Uterus (tissue), 3 donors: ENCODE measurements at regions not wholly inside any gene's neighbourhood (a gene's known extent, or its start where the extent isn't known, plus 50 kb on each side); places are given as distances from the start of the nearest gene placed in this dataset.

ENCODE experiments used
- DNase-seq, 2 donors: peaks; one replicate each; pipeline ENCODE4 v3.0.0-alpha.2; 2019 to 2020
- H3K27ac ChIP-seq, 2 donors: fragments of 200-600 bp; sonication (generic); 1 replicate in 1 of 2; 2 replicates in 1 of 2; pipeline ENCODE4 v1.5.1; 2016 to 2018
- H3K27me3 ChIP-seq, 2 donors: fragments of 200-600 bp; sonication (generic); one replicate each; pipeline ENCODE4 v1.5.1; 2018 to 2019; ENCODE audit warnings: control low read depth in 1 of 2
- H3K36me3 ChIP-seq, 2 donors: fragments of 200-600 bp; sonication (generic); one replicate each; pipeline ENCODE4 v1.5.1; 2019; ENCODE audit warnings: control low read depth in 1 of 2
- H3K4me1 ChIP-seq, 2 donors: fragments of 200-600 bp; sonication (generic); one replicate each; pipeline ENCODE4 v1.5.1; 2018 to 2019; ENCODE audit warnings: control low read depth in 1 of 2
- H3K4me3 ChIP-seq, 2 donors: fragments of 200-600 bp; sonication (generic); 1 replicate in 1 of 2; 2 replicates in 1 of 2; pipeline ENCODE4 v1.5.1; 2018 to 2019; ENCODE audit warnings: mild to moderate bottlenecking in 1 of 2
- H3K9me3 ChIP-seq, 2 donors: fragments of 200-600 bp; sonication (generic); one replicate each; pipeline ENCODE4 v1.5.1; 2019; ENCODE audit warnings: control low read depth in 1 of 2
- CTCF ChIP-seq, 4 experiments: fragments of 200-600 bp in 2 of 4; fragments of 450-650 bp in 2 of 4; sonication (generic) in 2 of 4; IDR thresholded peaks; one replicate each; pipeline ENCODE4 v1.5.1; 2016 to 2019; ENCODE audit warnings: antibody characterized with exemption in 4 of 4, mild to moderate bottlenecking in 2 of 4, moderate library complexity in 1 of 4
- POLR2A ChIP-seq, 2 donors: fragments of 450-650 bp; IDR thresholded peaks; one replicate each; pipeline ENCODE4 v1.6.1; 2016; ENCODE audit warnings: antibody characterized with exemption in 2 of 2, mild to moderate bottlenecking in 1 of 2, moderate library complexity in 1 of 2
- intact Hi-C: fragments of 100-400 bp; cut with DNase I; formaldehyde crosslinking; loops from one replicate; pipeline ENCODE4 v1.15.1; 2023; ENCODE audit warnings: low total_unique reads
- donor health status: DM: yes; HTN: yes; CAD: no.

GRCh38 chr5:77855369-77855768 lies 79.2 kb upstream of the TBCA start:
- H3K4me3 ChIP-seq, result no peak overlapping the region
- no peaks in the 10 kb centered on the region for H3K36me3 ChIP-seq
- no peaks in the 10 kb centered on the region for H3K4me1 ChIP-seq
- no peak for DNase-seq
- intact Hi-C loops, result no loop called here
- H3K9me3 ChIP-seq, result no peaks in the 10 kb centered on the region
- peaks cover 0 to 12% of the 10 kb centered on the region in 2 donors for H3K27me3 ChIP-seq
- no peak for TF ChIP-seq POLR2A (IDR thresholded peaks at IDR 0.05)
- TF ChIP-seq CTCF (IDR thresholded peaks at IDR 0.05), result no peak
- H3K27ac ChIP-seq, result no peak overlapping the region

GRCh38 chr5:77853353-77853907 lies 77.3 kb upstream of the TBCA start:
- Histone ChIP-seq H3K4me1 (no peaks in the 10 kb centered on the region), H3K4me3 (no peak overlapping the region), H3K27ac (no peak overlapping the region), H3K27me3 (peaks cover 0 to 12% of the 10 kb centered on the region in 2 donors), H3K9me3 (no peaks in the 10 kb centered on the region), H3K36me3 (no peaks in the 10 kb centered on the region)
- intact Hi-C loops, result no loop called here
- DNase-seq, result no peak
- TF ChIP-seq POLR2A (IDR thresholded peaks at IDR 0.05), result no peak
- no peak for TF ChIP-seq CTCF (IDR thresholded peaks at IDR 0.05)

- Histone ChIP-seq H3K36me3 (no peaks in the 10 kb centered on the region), H3K4me3 (peak overlapping the region; percentile 9 to 36), H3K27ac (no peak overlapping the region), H3K4me1 (no peaks in the 10 kb centered on the region), H3K9me3 (no peaks in the 10 kb centered on the region), H3K27me3 (peaks cover 0 to 12% of the 10 kb centered on the region in 2 donors)
- DNase-seq, result peak in 1 of 2 donors; percentile 37
- intact Hi-C loops, result no loop called here
- no peak for TF ChIP-seq CTCF (IDR thresholded peaks at IDR 0.05)
- TF ChIP-seq POLR2A (IDR thresholded peaks at IDR 0.05), result no peak
Observed at GRCh38 chr5:77852514-77853352, 76.6 kb upstream of the TBCA start.

GRCh38 chr5:77852068-77852513 lies 76.0 kb upstream of the TBCA start:
- DNase-seq, result no peak
- no peak overlapping the region for H3K27ac ChIP-seq
- no peaks in the 10 kb centered on the region for H3K9me3 ChIP-seq
- intact Hi-C loops, result no loop called here
- no peak for TF ChIP-seq POLR2A (IDR thresholded peaks at IDR 0.05)
- no peak for TF ChIP-seq CTCF (IDR thresholded peaks at IDR 0.05)
- H3K36me3 ChIP-seq, result no peaks in the 10 kb centered on the region
- peaks cover 0 to 12% of the 10 kb centered on the region in 2 donors for H3K27me3 ChIP-seq
- peak overlapping the region; percentile 21 to 36 for H3K4me3 ChIP-seq
- H3K4me1 ChIP-seq, result no peaks in the 10 kb centered on the region
